Lower leg skin (tissue), 4 donors: ENCODE measurements at regions not wholly inside any gene's neighbourhood (a gene's known extent, or its start where the extent isn't known, plus 50 kb on each side); places are given as distances from the start of the nearest gene placed in this dataset.

ENCODE experiments used
- DNase-seq, 2 donors: peaks; one replicate each; pipeline ENCODE4 v3.0.0-alpha.2; 2019; ENCODE audit warnings: low spot score in 2 of 2
- H3K4me3 ChIP-seq: fragments of 200-600 bp; sonication (generic); 2 replicates; pipeline ENCODE4 v1.5.1; 2017; ENCODE audit warnings: mild to moderate bottlenecking, low read depth; ENCODE audit not compliant: poor library complexity, severe bottlenecking
- CTCF ChIP-seq, 3 donors: fragments of 450-650 bp; IDR thresholded peaks; one replicate each; pipeline ENCODE4 v1.5.1; 2016; ENCODE audit warnings: antibody characterized with exemption in 3 of 3, mild to moderate bottlenecking in 3 of 3, moderate library complexity in 2 of 3
- POLR2A ChIP-seq, 2 donors: fragments of 450-650 bp; IDR thresholded peaks; one replicate each; pipeline ENCODE4 v1.6.1; 2016 to 2017; ENCODE audit warnings: antibody characterized with exemption in 2 of 2, mild to moderate bottlenecking in 1 of 2, moderate library complexity in 1 of 2
- WGBS, 2 donors: methylation state at CpG; one replicate each; pipeline ENCODE4 v1.1.5; 2018; 5-methylcytosine and 5-hydroxymethylcytosine counted together
- intact Hi-C: fragments of 100-400 bp; cut with DNase I; formaldehyde crosslinking; loops from one replicate; pipeline ENCODE4 v1.15.0; 2023; ENCODE audit warnings: low total_unique reads

DNA sequence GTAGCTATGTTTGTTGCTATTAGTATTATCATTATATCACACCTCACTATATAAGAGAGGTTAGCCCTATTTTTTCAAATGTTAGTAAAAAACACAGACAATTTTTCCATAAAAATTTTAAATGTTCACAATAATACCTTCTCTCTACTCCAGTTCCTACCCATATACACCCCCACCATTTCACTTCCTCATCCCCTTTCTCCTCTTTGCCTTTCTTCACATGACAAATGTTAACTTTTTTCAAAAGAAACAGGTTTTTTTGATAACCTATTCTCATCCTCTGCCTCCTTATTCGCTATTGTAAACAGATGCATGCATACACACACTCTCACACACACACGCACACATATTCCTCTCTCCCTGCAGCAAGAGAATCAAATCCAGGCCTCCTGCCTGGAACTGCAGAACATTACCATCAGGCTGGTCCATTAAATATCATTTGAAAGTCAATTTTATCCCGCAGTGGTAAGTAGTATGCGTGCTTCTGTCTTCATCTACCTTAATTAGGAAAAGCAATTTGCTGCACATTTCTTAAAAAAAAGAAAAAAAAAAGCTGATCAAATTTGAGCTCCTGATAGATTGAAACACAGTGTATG, 55.5 kb downstream of the MID1IP1 start:
- intact Hi-C loops, result no loop called here
- TF ChIP-seq POLR2A (IDR thresholded peaks at IDR 0.05) (no peak), CTCF (IDR thresholded peaks at IDR 0.05) (no peak)
- WGBS, 2 donors, result 78 to 90% methylated on average over 4 of the region's 4 CpGs
- no peak overlapping the region for H3K4me3 ChIP-seq
- DNase-seq, result no peak

GRCh38 chrX:38857736-38858523, 56.7 kb downstream of the MID1IP1 start:
- WGBS, 2 donors, result 63 to 87% methylated on average over 5 of the region's 5 CpGs
- DNase-seq, result no peak
- TF ChIP-seq POLR2A (IDR thresholded peaks at IDR 0.05) (no peak), CTCF (IDR thresholded peaks at IDR 0.05) (no peak)
- intact Hi-C loops, result no loop called here
- no peak overlapping the region for H3K4me3 ChIP-seq

DNA sequence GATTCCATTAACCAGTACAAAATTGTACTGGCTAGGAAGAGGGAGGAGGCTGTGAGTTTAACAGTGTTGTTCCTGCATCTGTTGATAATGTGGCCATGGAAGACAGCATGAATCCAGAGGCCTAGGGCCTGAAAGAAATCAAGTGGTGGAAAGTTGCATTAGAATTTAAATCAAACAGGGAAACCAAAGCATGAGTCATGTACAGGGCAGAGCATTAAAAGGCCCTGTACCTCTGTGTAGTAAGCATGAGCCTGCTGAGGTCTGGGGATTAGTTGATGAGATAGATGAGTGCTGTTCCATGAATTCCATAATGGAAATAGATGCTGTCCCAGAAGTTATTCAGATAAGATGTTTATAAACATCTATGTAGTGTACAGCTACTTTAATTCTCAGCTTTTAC, 58.3 kb downstream of the MID1IP1 start:
- TF ChIP-seq POLR2A (IDR thresholded peaks at IDR 0.05) (no peak), CTCF (IDR thresholded peaks at IDR 0.05) (no peak)
- H3K4me3 ChIP-seq, result no peak overlapping the region
- intact Hi-C loops, result no loop called here
- no peak for DNase-seq

DNA sequence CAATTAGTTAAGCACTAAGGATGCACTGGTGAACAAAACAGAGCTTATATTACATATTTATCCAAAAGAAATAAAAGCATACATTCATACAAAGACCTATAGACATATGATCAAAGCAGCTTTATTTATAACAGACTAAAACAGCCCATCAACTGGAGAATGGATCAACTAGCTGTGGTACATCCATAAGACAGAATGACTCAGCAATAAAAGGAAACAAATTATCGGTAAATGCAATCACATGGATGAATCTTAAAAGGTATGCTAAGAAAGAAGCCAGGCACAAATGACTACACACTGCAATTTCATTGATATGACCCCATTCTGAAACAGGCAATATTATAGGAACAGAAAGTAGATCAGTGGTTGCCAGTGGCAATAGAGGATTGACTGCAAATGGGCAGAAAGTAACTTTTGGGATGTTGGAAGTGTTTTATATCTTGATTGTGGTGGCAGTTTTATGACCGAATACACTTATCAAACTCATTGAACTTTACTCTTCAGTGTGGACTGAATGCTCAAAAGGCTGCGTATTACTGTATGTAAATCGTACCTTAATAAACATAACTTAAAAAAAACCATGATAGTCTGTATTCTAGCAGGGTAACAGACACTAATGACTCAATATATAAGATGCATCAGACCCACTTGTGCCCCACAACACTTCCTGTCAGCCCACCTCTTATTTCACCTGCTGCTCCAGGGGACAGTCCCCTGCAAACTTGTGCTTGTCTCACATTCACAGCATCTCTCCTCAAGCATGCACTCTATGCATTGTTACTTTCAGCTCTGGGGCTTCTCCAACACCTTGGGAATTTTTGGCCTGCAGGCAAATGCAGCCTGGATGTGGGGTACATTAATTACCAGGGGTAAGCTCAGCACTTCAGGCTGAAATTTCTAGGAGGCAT, 59.1 kb downstream of the MID1IP1 start:
- TF ChIP-seq CTCF (IDR thresholded peaks at IDR 0.05) (no peak), POLR2A (IDR thresholded peaks at IDR 0.05) (no peak)
- intact Hi-C loops, result no loop called here
- WGBS, 2 donors, result 92% methylated on average over 4 of the region's 4 CpGs

DNA sequence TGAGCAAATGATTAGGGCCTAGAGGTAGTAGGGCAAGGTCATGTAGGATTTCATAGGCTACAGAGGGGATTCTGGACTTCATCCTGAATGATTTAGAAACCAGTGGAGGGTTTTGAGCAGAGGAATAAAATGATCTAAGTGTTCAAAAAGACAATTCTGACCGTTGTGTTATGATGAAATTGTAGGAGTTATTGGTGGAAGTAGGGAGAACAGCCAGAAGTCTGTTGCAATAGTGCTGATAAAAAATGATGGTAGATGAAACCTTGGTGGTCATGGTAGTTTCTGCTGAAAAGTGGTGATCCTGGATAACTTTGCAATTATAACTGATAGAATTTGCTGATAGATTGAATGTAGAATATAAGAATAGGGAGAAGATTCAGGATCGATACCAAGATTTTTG, 60.2 kb downstream of the MID1IP1 start:
- DNase-seq, result no peak
- 76 to 84% methylated on average over 2 of the region's 2 CpGs for WGBS, 2 donors
- H3K4me3 ChIP-seq, result no peak overlapping the region
- intact Hi-C loops, result no loop called here
- no peak for TF ChIP-seq POLR2A (IDR thresholded peaks at IDR 0.05)
- no peak for TF ChIP-seq CTCF (IDR thresholded peaks at IDR 0.05)

More for the DNA sequence above, 59.1 kb downstream of the MID1IP1 start:
- no peak for DNase-seq
- no peak overlapping the region for H3K4me3 ChIP-seq
